ENCODE measurements at regions not wholly inside any gene's neighbourhood (a gene's known extent, or its start where the extent isn't known, plus 50 kb on each side); places are given as distances from the start of the nearest gene placed in this dataset.

GRCh38 chr5:60504342-60504741, 195.6 kb downstream of the DEPDC1B start:
- TF ChIP-seq CTCF (IDR thresholded peaks at IDR 0.05) (no peak), EZH2 (IDR thresholded peaks at IDR 0.05; ENCODE audit: borderline replicate concordance, insufficient read depth, low read depth, low read length, poor library complexity, severe bottlenecking) (no peak)
